ENCODE measurements at regions not wholly inside any gene's neighbourhood (a gene's known extent, or its start where the extent isn't known, plus 50 kb on each side); places are given as distances from the start of the nearest gene placed in this dataset.

DNA sequence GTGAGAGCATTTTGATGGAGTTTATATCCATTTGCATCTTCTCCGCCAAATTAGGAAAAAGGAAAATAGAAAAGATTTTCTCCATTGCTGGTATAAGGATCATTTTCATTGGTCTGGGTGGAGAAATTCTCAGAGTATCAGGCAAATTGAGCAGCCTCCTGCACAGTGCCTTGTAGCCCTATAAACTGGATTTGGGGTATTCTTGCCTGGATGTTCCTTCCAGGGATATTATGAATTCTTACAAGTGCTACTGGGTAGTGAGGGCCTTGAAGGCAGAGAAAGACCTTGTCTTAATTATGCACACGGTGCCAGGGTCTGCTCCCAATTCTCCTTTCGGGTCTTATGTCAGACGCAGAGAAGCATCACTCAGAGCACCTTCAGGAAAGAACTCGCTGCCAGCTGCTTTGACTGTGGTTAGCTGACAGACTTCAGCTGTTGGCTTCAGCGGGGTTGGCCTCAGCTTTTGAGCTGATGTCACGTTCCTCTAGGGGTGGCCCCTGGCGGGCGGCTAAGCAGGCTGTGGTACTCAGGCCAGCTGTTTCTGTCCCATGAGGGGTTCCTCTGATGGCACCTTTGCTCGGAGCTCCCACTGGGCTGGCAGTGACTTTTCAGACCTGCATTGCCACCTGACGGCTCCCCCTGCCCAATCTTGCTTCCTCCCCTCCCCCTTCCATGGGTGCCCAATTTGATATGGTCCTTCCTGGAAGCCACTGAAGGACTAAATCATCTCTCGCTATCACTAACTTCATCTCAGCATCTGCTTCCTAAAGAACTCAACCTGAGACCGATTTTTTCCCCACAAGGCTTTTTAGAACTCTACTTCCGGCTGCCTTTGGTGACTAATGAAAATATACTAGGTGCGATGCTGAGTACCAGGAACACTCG, 519.5 kb downstream of the BCOR start:
- DNase-seq = peak; percentile 23

DNA sequence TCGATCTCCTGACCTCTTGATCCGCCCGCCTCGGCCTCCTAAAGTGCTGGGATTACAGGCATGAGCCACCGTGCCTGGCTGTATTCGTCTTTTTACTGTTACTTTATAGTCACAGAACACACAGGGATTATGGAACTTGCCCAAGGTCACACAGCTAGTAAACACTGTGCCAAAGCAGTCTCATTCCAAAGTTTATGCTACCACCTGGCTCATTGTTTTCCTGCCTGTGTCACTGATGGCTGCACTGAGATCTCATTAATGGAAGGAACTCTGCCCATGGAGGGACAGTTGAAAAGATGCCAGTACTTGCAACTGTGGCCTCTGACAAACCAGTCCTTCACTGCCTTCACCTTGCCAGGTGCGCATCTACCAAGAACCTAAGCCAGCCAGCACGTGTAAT, 517.7 kb downstream of the BCOR start:
- no peak for DNase-seq

- no peak for DNase-seq
Observed at GRCh38 chrX:39581411-39581810, 516.3 kb downstream of the BCOR start.

DNA sequence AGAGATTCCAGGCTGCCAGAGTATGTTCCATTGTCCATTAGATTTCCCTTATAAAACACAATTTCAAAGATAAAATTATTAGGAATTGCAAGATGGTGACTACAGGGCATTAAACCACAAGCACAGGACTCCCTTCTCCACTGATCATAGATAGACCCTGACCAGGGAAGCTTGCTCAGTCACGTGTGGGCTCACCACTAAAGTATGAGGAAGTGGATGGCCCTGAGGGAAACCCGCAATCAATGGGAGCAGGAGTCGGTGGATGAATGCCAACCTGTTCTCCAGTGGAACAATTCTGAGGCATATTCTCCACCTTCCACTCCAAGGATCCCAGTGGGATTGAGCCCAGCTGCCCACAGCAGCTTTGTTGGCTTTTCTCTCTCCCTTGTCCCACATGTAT, 515.7 kb downstream of the BCOR start:
- no peak for DNase-seq

DNA sequence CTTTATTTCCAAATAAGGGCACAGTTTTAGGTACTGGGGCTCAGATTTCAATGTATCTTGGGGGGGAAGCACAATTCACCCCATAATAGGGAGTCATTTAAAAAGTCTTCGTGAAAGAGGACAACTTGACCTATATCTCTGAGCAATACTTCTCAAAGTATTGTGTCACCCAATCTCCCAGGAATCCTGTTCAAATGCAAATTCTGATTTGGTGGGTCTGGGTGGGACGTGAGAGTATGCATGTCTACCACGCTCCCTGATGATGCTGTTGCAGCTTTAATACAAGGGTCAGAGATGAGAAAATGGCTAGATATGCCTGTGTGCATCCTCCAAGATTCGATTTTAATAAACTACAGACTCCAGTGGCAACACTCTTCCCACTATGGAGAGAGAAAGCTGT, 514.8 kb downstream of the BCOR start:
- no peak for DNase-seq

DNA sequence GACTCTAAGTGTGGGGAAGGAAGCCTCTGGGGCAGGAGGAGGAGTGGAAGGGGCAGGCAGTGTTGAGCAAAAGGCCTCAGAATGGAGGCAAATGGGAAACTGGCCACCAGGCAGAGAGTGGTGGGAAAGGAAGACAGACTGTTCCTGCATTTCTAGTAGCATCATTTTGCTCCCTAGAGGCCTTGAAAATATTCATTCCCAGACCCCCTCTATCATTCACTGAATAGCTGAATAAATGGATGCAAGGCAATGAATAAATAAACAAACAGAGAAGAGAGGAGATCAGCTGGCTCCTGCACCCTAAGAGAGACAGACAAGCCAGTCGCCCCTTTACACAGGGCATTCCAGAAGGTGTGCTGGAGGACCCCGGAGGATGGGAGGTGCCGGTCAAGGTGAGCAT, 511.9 kb downstream of the BCOR start:
- no peak for DNase-seq

DNA sequence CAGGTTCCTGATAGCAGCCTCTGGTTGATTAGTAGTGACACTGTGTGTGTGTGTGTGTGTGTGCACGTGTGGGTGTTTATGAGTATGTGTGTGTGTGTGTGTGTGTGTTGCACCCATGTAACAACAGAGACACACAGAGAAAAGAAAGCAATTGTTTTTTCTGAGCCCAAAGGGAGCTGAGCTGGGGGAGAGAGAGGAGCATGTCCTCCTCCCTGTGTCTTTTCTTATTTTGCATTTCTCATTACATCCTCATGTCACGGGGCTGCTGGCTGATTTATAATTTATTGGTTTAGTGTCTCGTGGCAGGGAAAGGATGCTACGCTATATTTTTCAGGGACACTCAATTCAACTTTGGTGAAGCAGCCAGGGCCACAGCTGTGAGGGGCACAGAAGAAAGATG, 511.4 kb downstream of the BCOR start:
- DNase-seq = no peak

DNA sequence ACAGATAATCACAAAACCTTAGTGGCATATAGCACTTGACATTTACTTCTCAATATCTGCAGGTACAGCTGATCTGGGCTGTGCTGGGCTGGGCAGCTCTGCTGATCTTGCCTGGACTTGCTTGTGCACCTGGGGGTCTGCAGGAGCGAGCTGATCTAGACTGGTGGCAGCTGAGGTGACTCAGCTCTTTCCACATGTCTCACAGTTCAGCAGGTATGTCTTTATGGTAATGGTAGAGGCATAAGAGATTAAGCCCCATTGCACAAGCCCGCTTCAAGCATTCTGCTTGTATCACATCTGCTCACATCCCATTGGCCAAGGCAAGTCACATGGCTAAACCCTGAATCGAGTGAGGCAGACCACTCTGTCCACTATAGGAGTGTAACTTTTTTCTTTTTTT, 506.7 kb downstream of the BCOR start:
- DNase-seq = no peak

GRCh38 chrX:39592776-39593175, 505.0 kb downstream of the BCOR start:
- no peak for DNase-seq

GRCh38 chrX:39595977-39596376, 501.8 kb downstream of the BCOR start:
- DNase-seq = no peak

GRCh38 chrX:39596437-39596836, 501.3 kb downstream of the BCOR start:
- no peak for DNase-seq

DNA sequence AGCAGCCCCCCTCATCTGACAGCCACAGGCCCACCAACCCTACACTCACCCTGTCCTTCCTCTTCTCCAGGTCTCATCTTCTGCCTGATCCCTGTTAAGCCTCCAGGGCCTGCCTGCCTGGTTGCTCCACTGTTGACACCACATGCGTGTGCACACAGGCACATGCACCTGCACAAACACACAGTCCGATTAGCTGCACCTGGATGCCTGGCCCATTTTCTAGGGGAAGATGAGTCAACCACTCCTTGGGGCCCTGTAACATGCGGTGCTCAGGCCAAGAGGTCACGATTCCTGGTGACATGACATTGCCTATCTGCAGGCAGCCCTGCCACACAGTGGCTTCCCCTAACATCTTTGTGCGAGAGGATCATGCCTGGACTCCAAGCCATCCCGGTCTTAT, 498.4 kb downstream of the BCOR start:
- no peak for DNase-seq

GRCh38 chrX:39600222-39600621, 497.5 kb downstream of the BCOR start:
- DNase-seq = no peak

- no peak for DNase-seq
Observed at GRCh38 chrX:39601231-39602177, 496.3 kb downstream of the BCOR start.

- no peak for DNase-seq
Observed at GRCh38 chrX:39602195-39602594, 495.6 kb downstream of the BCOR start.

- DNase-seq = no peak
Observed at GRCh38 chrX:39603230-39603629, 494.5 kb downstream of the BCOR start.

DNA sequence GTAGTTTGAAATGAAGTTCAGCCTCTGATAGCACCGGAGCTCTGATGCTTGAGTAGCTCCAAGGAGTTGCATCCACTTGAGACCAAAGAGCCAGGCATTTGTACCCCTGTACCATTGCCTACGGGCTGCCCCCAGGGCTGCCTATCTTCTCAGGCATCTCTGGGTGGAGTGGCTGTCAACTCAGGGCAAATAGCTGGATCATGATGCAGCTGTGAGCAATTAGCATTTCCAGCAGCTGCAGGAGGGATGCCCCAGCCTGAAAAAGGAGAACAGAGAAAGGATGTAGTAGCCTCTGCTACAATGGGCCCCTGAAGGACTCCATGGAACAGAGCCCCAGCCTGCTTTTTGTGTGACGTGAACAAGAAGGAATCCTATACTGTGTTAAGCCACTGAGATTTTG, 492.6 kb downstream of the BCOR start:
- DNase-seq = no peak

GRCh38 chrX:39605866-39606265, 491.9 kb downstream of the BCOR start:
- DNase-seq = no peak

- DNase-seq = no peak
Observed at GRCh38 chrX:39609941-39610340, 487.8 kb downstream of the BCOR start.

GRCh38 chrX:39611468-39611867, 486.3 kb downstream of the BCOR start:
- no peak for DNase-seq

GRCh38 chrX:39613482-39613995, 484.2 kb downstream of the BCOR start:
- DNase-seq = peak; percentile 35

GRCh38 chrX:39613997-39614679, 483.6 kb downstream of the BCOR start:
- peak; percentile 28 for DNase-seq

GRCh38 chrX:39614680-39614998, 483.1 kb downstream of the BCOR start:
- no peak for DNase-seq
